ENCODE measurements at regions not wholly inside any gene's neighbourhood (a gene's known extent, or its start where the extent isn't known, plus 50 kb on each side); places are given as distances from the start of the nearest gene placed in this dataset.

GRCh38 chr22:22420580-22420979 lies 88.0 kb downstream of the ZNF280B start:
- TF ChIP-seq, protein P1, sequence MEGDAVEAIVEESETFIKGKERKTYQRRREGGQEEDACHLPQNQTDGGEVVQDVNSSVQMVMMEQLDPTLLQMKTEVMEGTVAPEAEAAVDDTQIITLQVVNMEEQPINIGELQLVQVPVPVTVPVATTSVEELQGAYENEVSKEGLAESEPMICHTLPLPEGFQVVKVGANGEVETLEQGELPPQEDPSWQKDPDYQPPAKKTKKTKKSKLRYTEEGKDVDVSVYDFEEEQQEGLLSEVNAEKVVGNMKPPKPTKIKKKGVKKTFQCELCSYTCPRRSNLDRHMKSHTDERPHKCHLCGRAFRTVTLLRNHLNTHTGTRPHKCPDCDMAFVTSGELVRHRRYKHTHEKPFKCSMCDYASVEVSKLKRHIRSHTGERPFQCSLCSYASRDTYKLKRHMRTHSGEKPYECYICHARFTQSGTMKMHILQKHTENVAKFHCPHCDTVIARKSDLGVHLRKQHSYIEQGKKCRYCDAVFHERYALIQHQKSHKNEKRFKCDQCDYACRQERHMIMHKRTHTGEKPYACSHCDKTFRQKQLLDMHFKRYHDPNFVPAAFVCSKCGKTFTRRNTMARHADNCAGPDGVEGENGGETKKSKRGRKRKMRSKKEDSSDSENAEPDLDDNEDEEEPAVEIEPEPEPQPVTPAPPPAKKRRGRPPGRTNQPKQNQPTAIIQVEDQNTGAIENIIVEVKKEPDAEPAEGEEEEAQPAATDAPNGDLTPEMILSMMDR (IDR thresholded peaks at IDR 0.05): no peak
- TF ChIP-seq POLR2AphosphoS5 (IDR thresholded peaks at IDR 0.05; ENCODE audit: insufficient read depth in 1 of 2, low read depth in 1 of 2) (no peak), POLR2A (IDR thresholded peaks at IDR 0.05) (no peak)

Measured in vagina (tissue), 2 donors.